ENCODE measurements at regions not wholly inside any gene's neighbourhood (a gene's known extent, or its start where the extent isn't known, plus 50 kb on each side); places are given as distances from the start of the nearest gene placed in this dataset.

- Histone ChIP-seq H3K9me3 (ENCODE audit: control insufficient read depth, low read length) (no peaks in the 10 kb centered on the region), H3K79me2 (no peaks in the 10 kb centered on the region), H3K36me3 (ENCODE audit: control insufficient read depth, insufficient read depth, low read length) (no peaks in the 10 kb centered on the region), H3K27me3 (ENCODE audit: control insufficient read depth, insufficient read depth, low read length) (no peaks in the 10 kb centered on the region), H2AFZ (no peak overlapping the region), H3K9ac (no peak overlapping the region), H3K27ac (no peak overlapping the region), H3K4me1 (no peaks in the 10 kb centered on the region), H3K4me3 (ENCODE audit: low read depth, low read length) (no peak overlapping the region), H3K4me2 (ENCODE audit: low read length) (no peak overlapping the region)
- no peak for TF ChIP-seq CTCF (IDR thresholded peaks at IDR 0.05)
Observed at GRCh38 chr18:52200406-52200805, 139.6 kb upstream of the DCC start.

- no peaks in the 10 kb centered on the region for H3K36me3 ChIP-seq (ENCODE audit: control insufficient read depth, insufficient read depth, low read length)
- no peak overlapping the region for H3K27ac ChIP-seq
- no peaks in the 10 kb centered on the region for H3K9me3 ChIP-seq (ENCODE audit: control insufficient read depth, low read length)
- H2AFZ ChIP-seq, result no peak overlapping the region
- H3K27me3 ChIP-seq (ENCODE audit: control insufficient read depth, insufficient read depth, low read length), result no peaks in the 10 kb centered on the region
- no peak overlapping the region for H3K4me2 ChIP-seq (ENCODE audit: low read length)
- H3K4me1 ChIP-seq, result no peaks in the 10 kb centered on the region
- no peak overlapping the region for H3K9ac ChIP-seq
- no peak for TF ChIP-seq CTCF (IDR thresholded peaks at IDR 0.05)
- H3K4me3 ChIP-seq (ENCODE audit: low read depth, low read length), result no peak overlapping the region
- H3K79me2 ChIP-seq, result no peaks in the 10 kb centered on the region
Observed at GRCh38 chr18:52200921-52201663, 138.9 kb upstream of the DCC start.

- no peak overlapping the region for H3K27ac ChIP-seq
- H3K9ac ChIP-seq, result no peak overlapping the region
- no peak for TF ChIP-seq CTCF (IDR thresholded peaks at IDR 0.05)
- H3K4me1 ChIP-seq, result no peaks in the 10 kb centered on the region
- no peaks in the 10 kb centered on the region for H3K79me2 ChIP-seq
- H3K9me3 ChIP-seq (ENCODE audit: control insufficient read depth, low read length), result no peaks in the 10 kb centered on the region
- no peak overlapping the region for H3K4me2 ChIP-seq (ENCODE audit: low read length)
- no peak overlapping the region for H2AFZ ChIP-seq
- H3K4me3 ChIP-seq (ENCODE audit: low read depth, low read length), result no peak overlapping the region
- H3K27me3 ChIP-seq (ENCODE audit: control insufficient read depth, insufficient read depth, low read length), result no peaks in the 10 kb centered on the region
- H3K36me3 ChIP-seq (ENCODE audit: control insufficient read depth, insufficient read depth, low read length), result no peaks in the 10 kb centered on the region
Observed at GRCh38 chr18:52208646-52209045, 131.4 kb upstream of the DCC start.

GRCh38 chr18:52216109-52216508, 123.9 kb upstream of the DCC start:
- Histone ChIP-seq H3K27ac (no peak overlapping the region), H3K27me3 (ENCODE audit: control insufficient read depth, insufficient read depth, low read length) (no peaks in the 10 kb centered on the region)
- TF ChIP-seq CTCF (IDR thresholded peaks at IDR 0.05), result no peak

GRCh38 chr18:52216666-52217065, 123.3 kb upstream of the DCC start:
- no peaks in the 10 kb centered on the region for H3K4me1 ChIP-seq
- H3K27ac ChIP-seq, result no peak overlapping the region

More at GRCh38 chr18:52216109-52216508, 123.9 kb upstream of the DCC start:
- H3K4me2 ChIP-seq (ENCODE audit: low read length), result no peak overlapping the region
- no peak overlapping the region for H2AFZ ChIP-seq
- no peaks in the 10 kb centered on the region for H3K9me3 ChIP-seq (ENCODE audit: control insufficient read depth, low read length)
- no peak overlapping the region for H3K4me3 ChIP-seq (ENCODE audit: low read depth, low read length)
- H3K9ac ChIP-seq, result no peak overlapping the region
- no peaks in the 10 kb centered on the region for H3K4me1 ChIP-seq
- H3K79me2 ChIP-seq, result no peaks in the 10 kb centered on the region
- H3K36me3 ChIP-seq (ENCODE audit: control insufficient read depth, insufficient read depth, low read length), result no peaks in the 10 kb centered on the region

More at GRCh38 chr18:52216666-52217065, 123.3 kb upstream of the DCC start:
- Histone ChIP-seq H3K36me3 (ENCODE audit: control insufficient read depth, insufficient read depth, low read length) (no peaks in the 10 kb centered on the region), H3K4me3 (ENCODE audit: low read depth, low read length) (no peak overlapping the region), H3K79me2 (no peaks in the 10 kb centered on the region), H3K9me3 (ENCODE audit: control insufficient read depth, low read length) (no peaks in the 10 kb centered on the region), H3K4me2 (ENCODE audit: low read length) (no peak overlapping the region), H3K9ac (no peak overlapping the region), H3K27me3 (ENCODE audit: control insufficient read depth, insufficient read depth, low read length) (no peaks in the 10 kb centered on the region), H2AFZ (no peak overlapping the region)
- no peak for TF ChIP-seq CTCF (IDR thresholded peaks at IDR 0.05)

Measured in parathyroid adenoma (tissue), 2 donors.